GM21717 (cell line): ENCODE measurements at regions not wholly inside any gene's neighbourhood (a gene's known extent, or its start where the extent isn't known, plus 50 kb on each side); places are given as distances from the start of the nearest gene placed in this dataset.

Experiments used
- ATAC-seq: cut with Tn5 transposase; IDR thresholded peaks from one replicate; pipeline ENCODE4 v1.9.1; 2021; ENCODE audit warnings: mild to moderate bottlenecking, moderate library complexity; ENCODE audit not compliant: unreplicated experiment

DNA sequence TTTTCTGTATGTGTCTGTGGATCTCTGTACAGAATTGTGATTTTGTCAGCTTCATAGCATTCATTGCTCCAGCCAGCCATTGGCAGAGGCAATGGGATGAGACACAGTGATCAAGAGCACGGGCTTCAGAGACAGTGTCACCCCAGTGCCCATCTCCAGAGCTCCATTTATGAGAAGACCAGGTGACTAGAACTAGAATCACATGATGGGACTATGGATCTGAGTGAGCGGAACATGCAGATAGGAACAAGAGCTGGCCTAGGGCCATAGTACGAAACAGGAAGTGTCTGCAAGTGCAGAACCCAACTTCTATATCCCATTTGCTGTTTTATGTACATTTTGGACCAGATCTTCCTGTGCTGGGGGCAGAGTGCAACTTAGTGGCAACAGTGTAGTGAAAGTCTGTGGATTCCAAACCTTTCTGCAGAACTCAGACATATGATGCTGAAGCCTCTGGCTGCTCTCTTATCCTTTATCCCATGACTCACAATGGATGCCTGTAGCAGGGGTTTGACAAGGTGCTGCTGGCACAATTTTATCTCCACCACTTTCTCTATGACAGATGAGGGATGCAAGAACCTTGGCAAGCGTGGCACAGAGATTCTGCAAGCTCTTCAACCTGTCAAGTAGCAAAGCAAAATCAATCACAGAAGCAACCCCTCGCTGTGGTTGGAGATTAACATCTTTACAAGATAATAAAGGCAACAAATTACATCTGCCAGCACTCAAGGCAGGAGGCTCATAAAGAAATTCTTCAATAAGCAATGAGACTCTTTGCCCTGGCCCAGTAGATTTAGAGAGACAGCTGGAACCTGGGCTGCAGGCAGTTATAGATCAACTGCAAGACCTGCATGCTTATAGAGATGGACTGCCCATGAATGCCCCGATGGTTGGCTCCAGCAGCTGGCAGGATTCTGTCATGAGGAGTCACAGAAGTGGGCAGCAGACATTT lies 681.3 kb downstream of the TNS3 start:
- no peak for ATAC-seq

DNA sequence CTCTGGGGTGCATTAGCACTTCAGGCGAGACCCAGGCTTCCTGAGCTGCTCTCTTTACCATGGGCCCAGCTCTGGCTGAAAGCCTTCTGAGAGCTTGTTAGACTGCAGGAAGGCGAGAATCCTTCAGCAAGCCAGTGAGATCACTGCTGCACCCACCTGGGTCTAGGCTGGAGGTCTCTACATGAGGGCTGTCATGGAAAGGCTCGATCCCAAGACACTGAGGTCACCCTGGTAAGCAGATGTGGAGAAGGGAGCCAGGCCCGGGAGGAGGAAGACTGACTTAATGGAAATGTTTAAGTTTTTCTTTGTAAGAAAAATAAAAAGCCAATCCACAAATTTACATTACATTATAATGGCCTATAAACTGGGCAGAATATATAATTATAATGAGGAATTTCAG lies 684.5 kb downstream of the TNS3 start:
- no peak for ATAC-seq

- ATAC-seq, result no peak
These were observed 695.1 kb downstream of the TNS3 start for GRCh38 chr7:46886669-46887374.

GRCh38 chr7:46885167-46885566 lies 696.7 kb downstream of the TNS3 start:
- no peak for ATAC-seq

- no peak for ATAC-seq
These were observed 700.3 kb downstream of the TNS3 start for GRCh38 chr7:46881507-46882127.

DNA sequence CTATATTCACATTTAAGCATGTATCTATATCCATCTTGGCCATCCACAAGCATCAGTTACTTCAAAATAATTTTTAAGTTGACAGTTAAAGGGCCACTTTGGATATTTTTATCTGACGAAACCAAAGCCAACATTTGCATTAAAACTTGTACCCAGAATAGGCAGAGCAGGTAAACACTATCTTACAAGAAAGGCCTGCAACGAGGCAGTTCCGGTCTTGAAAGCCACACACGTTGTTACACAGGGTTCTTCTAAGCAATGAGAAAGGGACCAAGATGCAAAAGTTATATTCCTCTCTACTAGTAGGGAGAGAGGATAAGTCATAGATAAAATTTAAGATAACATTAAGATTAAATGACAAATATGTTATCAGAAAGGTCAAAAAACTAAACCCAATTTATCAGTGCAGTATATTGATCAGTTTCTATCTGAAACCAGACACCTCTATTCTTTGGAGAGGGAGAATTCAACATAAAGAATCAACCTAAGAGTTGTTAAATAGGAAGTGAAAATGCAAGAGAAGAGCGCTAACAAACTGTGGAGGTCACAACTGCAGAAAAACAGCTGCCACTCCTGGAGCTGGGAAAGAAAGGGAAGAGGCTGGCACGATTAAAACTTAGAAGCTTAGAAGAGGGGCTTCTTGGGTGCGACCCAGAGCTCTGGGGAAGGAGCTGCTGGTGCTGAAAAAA lies 701.3 kb downstream of the TNS3 start:
- no peak for ATAC-seq

DNA sequence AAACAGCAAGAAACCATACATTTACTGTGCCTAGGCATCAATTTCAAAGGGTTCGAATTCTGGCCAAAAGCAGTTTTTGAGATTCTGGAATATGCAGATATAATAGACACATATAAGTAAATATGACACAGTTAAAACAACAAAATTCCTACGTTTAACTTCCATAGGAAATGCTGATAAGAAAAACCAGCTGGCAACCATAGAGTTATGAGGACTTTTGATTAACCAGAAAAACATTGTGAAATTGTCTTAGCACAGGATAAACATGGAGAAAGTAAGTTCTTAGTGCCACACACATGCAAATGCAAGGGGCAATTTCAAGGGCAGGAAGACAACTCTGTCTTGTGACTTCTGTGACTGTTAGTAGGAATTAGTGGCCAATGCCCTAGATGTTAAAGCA lies 702.1 kb downstream of the TNS3 start:
- no peak for ATAC-seq

DNA sequence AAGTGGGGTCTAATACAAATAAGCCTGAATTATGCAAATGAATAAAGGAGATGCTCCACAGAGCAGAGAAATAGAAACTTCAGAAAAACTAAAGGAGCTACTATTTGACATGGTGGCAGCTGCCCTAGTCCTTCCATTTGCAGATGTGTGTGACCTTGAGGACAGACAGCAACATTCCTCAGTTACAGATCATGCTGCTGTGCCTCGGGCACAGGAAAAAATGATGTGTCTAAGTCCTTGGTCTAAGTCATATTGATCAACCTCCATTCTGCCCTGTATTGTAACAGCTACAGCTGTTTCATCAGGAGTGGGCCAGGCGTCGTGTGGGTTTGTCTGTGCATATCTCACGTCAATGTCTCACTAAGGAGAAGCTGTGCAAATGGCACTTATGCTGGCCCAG lies 710.4 kb downstream of the TNS3 start:
- no peak for ATAC-seq

DNA sequence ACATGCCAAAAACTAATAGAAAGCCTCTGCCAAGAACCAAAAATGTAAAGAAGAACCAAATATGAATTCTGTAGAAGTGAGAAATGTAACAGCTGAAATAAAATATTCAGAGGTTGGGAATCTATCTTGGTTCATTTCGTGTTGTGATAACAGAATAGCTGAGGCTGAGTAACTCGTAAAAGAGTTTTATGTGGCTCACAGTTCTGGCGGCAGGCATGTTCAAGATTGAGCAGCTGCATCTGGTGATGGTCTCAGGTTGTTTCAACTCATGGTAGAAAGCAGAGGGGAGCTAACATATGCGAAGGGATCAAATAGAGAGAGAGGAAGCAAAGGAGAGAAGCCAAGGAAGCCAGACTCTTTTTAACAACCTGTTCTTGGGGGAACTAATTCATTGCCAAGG lies 717.2 kb downstream of the TNS3 start:
- ATAC-seq, result no peak

- no peak for ATAC-seq
These were observed 721.9 kb downstream of the TNS3 start for GRCh38 chr7:46859963-46860475.

DNA sequence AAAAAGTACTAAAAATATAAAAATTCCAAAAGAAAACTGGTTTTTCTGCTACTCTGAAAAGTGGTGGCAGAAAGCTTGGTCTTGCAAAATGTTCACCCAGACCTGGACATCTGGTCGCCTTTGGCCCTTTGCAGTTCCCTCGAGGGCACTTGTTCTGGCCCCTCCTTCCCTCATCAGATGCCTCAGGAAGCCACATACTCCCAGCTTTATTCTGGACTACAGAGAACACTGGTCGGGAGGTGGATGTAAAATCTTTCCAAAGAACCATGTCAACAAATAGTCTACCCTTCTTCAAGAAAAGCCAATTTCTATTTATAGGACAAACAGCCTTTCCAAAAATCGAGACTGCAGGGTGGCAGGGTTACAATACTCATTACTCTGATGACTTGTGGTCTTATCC lies 726.1 kb downstream of the TNS3 start:
- no peak for ATAC-seq

- ATAC-seq, result no peak
These were observed 726.9 kb downstream of the TNS3 start for GRCh38 chr7:46854958-46855473.

DNA sequence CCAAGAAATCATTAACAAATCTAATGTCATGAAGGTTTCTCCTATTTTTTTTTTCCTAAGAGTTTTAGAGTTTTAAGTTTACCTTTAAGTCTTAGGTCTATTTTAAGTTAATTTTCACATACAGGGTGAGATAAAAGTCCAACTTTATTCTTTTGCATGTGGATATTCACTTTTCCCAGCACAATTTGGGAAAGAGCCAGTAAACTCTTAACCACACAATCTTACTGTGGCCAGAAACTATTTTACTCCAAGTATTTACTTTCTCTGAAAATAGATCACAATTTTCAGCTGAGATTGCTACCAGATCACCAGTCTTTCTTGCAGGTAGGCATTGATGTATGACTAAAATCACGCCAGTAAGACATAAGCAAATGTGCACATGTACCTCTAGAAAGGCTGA lies 728.5 kb downstream of the TNS3 start:
- ATAC-seq, result no peak

DNA sequence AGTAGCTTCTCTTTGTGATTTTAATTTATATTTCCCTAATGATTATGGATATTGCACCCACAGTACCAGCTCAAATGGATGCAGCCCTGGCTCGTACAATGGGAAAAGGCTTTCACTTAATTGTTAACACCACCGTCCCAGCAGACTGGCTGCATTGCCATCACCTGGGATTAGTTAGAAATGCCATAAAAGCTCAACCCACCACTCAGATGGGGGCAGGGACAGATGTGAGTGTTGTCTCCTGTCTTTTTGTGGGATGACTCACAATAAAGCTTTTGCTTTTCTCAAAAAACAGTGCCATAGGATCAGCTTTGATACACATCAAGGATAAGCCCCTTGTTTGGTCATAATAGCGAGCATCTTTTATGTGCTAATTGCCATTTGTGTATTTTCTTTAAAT lies 729.1 kb downstream of the TNS3 start:
- no peak for ATAC-seq

DNA sequence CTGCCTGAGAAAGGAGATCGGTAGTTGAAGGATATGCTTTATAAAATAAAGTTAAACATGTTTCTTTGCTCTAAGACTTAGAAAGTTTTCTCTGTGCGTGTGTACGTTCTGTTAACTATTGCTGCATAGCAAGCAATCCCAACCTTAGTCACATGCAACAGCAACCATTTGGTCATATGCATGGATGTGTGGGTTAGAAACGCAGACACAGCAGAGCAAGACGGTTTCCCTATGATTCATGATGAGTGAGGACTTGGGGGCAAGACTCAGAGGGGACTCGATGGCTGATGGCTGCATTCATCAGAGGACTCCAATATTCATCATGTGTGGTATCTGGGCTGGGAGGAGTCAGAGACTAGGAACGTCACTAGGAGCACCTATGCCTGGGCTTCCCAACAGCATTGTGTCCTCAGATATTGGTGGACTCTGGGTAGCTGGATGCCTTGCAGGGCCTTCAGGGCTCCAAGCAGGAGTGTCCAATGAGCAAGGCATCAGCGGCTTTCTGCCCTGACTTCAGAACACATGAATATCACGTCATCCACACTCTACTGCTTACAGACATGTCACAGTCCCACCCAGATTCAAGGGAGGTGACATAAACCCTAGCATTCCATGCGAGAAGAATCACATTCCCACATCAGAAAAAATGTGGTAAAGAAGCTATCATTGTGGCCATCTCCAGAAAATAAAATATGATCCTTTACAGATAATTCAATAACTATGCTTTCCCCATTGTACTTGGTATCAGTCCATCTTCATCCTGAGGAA lies 731.2 kb downstream of the TNS3 start:
- no peak for ATAC-seq

GRCh38 chr7:46848944-46849343 lies 733.0 kb downstream of the TNS3 start:
- ATAC-seq, result no peak

GRCh38 chr7:46848311-46848710 lies 733.6 kb downstream of the TNS3 start:
- no peak for ATAC-seq

DNA sequence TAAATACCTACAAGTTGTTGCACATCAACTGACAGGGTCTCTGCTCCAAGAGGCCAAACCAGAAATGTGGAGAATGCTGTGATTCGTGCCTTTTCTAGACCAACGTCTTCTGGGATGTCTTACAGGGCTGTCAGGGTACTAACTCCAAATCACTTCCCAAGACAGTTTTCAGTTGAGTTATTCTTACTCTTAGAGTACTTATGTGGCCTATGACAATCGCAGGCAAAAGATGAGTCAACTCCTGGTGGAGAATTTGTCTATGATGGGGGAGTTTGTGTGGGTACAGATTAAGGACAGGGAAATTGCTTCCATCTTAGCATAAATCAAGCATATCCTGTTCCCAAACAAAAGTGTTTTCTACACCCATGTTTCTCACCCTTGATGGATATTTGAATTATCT lies 734.8 kb downstream of the TNS3 start:
- no peak for ATAC-seq

GRCh38 chr7:46844486-46844885 lies 737.4 kb downstream of the TNS3 start:
- no peak for ATAC-seq

DNA sequence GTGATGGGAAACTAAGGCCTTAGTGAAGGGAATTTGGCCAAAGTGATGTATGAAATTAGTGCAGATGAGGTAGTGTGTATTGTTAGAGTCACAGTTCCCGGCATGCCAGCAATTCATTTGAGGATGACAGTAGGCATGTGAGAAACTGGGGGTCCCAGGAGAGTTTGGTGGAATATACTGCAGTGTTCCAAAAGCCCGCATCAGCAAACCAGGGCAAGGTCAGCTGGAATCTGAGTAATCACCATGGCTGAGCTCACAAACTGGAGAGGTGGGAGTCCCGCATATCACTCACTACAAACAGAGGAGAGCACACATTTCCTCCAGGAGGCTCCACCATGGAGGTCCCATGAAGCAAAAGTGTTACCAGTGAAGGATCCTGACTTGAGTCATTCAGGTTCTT lies 740.7 kb downstream of the TNS3 start:
- no peak for ATAC-seq
